HCT116 (cell line): ENCODE measurements at regions not wholly inside any gene's neighbourhood (a gene's known extent, or its start where the extent isn't known, plus 50 kb on each side); places are given as distances from the start of the nearest gene placed in this dataset.

Experiments used
- ATAC-seq: fragments of 200-7000 bp; cut with Tn5 transposase; 2 replicates; pipeline ENCODE4 v1.9.1; 2020; ENCODE audit warnings: mild to moderate bottlenecking, moderate library complexity
- BruUV-seq: library from RNA; stranded (reverse); fragments of 400-500 nt; replicated peaks from 2 replicates; lab custom pipeline; 2021; lab: Mats Ljungman, UMichigan
- CTCF ChIA-PET: fragments of 300-600 bp; sonication (Branson Sonifier 250); formaldehyde crosslinking; loops from one replicate; lab custom pipeline; 2021; ENCODE audit warnings: antibody characterized with exemption; lab: Charles Lee
- POLR2A ChIA-PET: fragments of 300-600, 350-600 bp; sonication (Branson Sonifier 250); formaldehyde crosslinking; loops from one replicate; lab custom pipeline; 2021; ENCODE audit warnings: antibody characterized with exemption; lab: Charles Lee
- RAD21 ChIA-PET, 2 experiments: fragments of 300-600 bp; sonication (Branson Sonifier 250); formaldehyde crosslinking; loops; one replicate each; lab custom pipeline; 2023; ENCODE audit warnings: low total read pairs in 2 of 2; ENCODE audit not compliant: uncharacterized antibody in 2 of 2, unreplicated experiment in 2 of 2, low non-redundant PET in 1 of 2; lab: Charles Lee
- DNase-seq: peaks from one replicate; pipeline ENCODE4 v3.0.0-alpha.2; 2010; ENCODE audit warnings: low read depth, low spot score
- H2AFZ ChIP-seq: fragments of 200-600 bp; shearing (Covaris generic), sonication (generic); 2 replicates; pipeline ENCODE4 v1.6.1; 2017; ENCODE audit warnings: low read depth, mixed run types, mixed read lengths, antibody characterized with exemption, low read length; ENCODE audit not compliant: poor library complexity, severe bottlenecking
- H3K27ac ChIP-seq: 2 replicates; pipeline ENCODE4 v1.5.1; 2012; ENCODE audit warnings: low read depth, low read length
- H3K27me3 ChIP-seq: fragments of 200-600 bp; sonication (generic); 2 replicates; pipeline ENCODE4 v1.6.1; 2016; ENCODE audit warnings: mixed run types, low read length, mixed read lengths; ENCODE audit not compliant: insufficient read depth
- H3K36me3 ChIP-seq, 2 experiments: fragments of 200-500 bp in 1 of 2; fragments of 200-600 bp in 1 of 2; sonication (Bioruptor generic) in 1 of 2; sonication (generic) in 1 of 2; 2 replicates each; pipeline versions ENCODE4 v1.5.1 to v1.6.1; 2014 to 2016; ENCODE audit warnings: low read length in 2 of 2, inconsistent platforms in 1 of 2, mixed read lengths in 1 of 2, mixed run types in 1 of 2; ENCODE audit not compliant: insufficient read depth in 2 of 2, control insufficient read depth in 1 of 2
- H3K4me1 ChIP-seq, 2 experiments: fragments of 200-600 bp in 1 of 2; sonication (generic) in 1 of 2; 2 replicates each; pipeline versions ENCODE4 v1.5.1 to v1.6.1; 2012 to 2017; ENCODE audit warnings: low read length in 2 of 2, inconsistent platforms in 1 of 2, mild to moderate bottlenecking in 1 of 2, mixed read lengths in 1 of 2, mixed run types in 1 of 2, moderate library complexity in 1 of 2; ENCODE audit not compliant: insufficient read depth in 2 of 2, control insufficient read depth in 1 of 2
- H3K4me2 ChIP-seq: fragments of 200-600 bp; sonication (generic); 2 replicates; pipeline ENCODE4 v1.6.1; 2017; ENCODE audit warnings: mixed run types, low read length, mixed read lengths
- H3K4me3 ChIP-seq, 2 experiments: fragments of 200-600 bp in 1 of 2; sonication (generic) in 1 of 2; replicated peaks in 1 of 2; 2 replicates each; pipeline ENCODE4 v1.5.1; 2011 to 2016; ENCODE audit warnings: low read length in 2 of 2, control low read depth in 1 of 2, low read depth in 1 of 2, mild to moderate bottlenecking in 1 of 2, mixed read lengths in 1 of 2, mixed run types in 1 of 2
- H3K79me2 ChIP-seq: fragments of 200-600 bp; sonication (generic); 2 replicates; pipeline ENCODE4 v1.6.1; 2017; ENCODE audit warnings: mild to moderate bottlenecking, mixed run types, low read length, moderate library complexity, mixed read lengths; ENCODE audit not compliant: insufficient read depth
- H3K9ac ChIP-seq: fragments of 200-600 bp; sonication (generic); 2 replicates; pipeline ENCODE4 v1.6.1; 2016; ENCODE audit warnings: low read length, mixed read lengths
- H3K9me2 ChIP-seq: fragments of 200-600 bp; sonication (generic), shearing (Covaris generic); 2 replicates; pipeline ENCODE4 v1.6.1; 2017; ENCODE audit warnings: mixed run types, mild to moderate bottlenecking, moderate library complexity; ENCODE audit not compliant: insufficient read depth
- H3K9me3 ChIP-seq, 2 experiments: fragments of 200-500 bp in 1 of 2; fragments of 200-600 bp in 1 of 2; sonication (Bioruptor generic) in 1 of 2; sonication (generic) in 1 of 2; 2 replicates each; pipeline ENCODE4 v1.6.1; 2014 to 2017; ENCODE audit warnings: low read length in 2 of 2, mixed read lengths in 2 of 2, inconsistent platforms in 1 of 2, low read depth in 1 of 2, mild to moderate bottlenecking in 1 of 2, mixed run types in 1 of 2, moderate library complexity in 1 of 2; ENCODE audit not compliant: control insufficient read depth in 1 of 2, insufficient read depth in 1 of 2
- H4K20me1 ChIP-seq: fragments of 200-600 bp; sonication (generic), shearing (Covaris generic); 2 replicates; pipeline ENCODE4 v1.6.1; 2017; ENCODE audit warnings: mixed run types, mild to moderate bottlenecking, moderate library complexity; ENCODE audit not compliant: insufficient read depth
- CBX3 ChIP-seq: IDR thresholded peaks from 2 replicates; pipeline ENCODE4 v1.6.1; 2012; ENCODE audit warnings: low read depth
- CEBPB ChIP-seq: IDR thresholded peaks from 2 replicates; pipeline ENCODE4 v1.6.1; 2012; ENCODE audit warnings: low read depth
- EZH2 ChIP-seq: fragments of 200-600 bp; sonication (generic); IDR thresholded peaks from 2 replicates; pipeline ENCODE4 v1.6.1; 2017; ENCODE audit warnings: antibody characterized with exemption, mixed run types
- EZH2phosphoT487 ChIP-seq: fragments of 200-600 bp; IDR thresholded peaks from 2 replicates; pipeline ENCODE4 v1.6.1; 2018; ENCODE audit warnings: antibody characterized with exemption, borderline replicate concordance
- FOSL1 ChIP-seq: IDR thresholded peaks from 2 replicates; pipeline ENCODE4 v1.6.1; 2012; ENCODE audit warnings: low read depth
- JUND ChIP-seq: IDR thresholded peaks from 2 replicates; pipeline ENCODE4 v1.6.1; 2012
- POLR2A ChIP-seq: IDR thresholded peaks from 2 replicates; pipeline ENCODE4 v1.7.0; 2011; ENCODE audit warnings: borderline replicate concordance; ENCODE audit not compliant: insufficient read depth, insufficient read length; ENCODE audit errors: extremely low read depth
- POLR2AphosphoS5 ChIP-seq: IDR thresholded peaks from 2 replicates; pipeline ENCODE4 v1.6.1; 2011; ENCODE audit warnings: mild to moderate bottlenecking, low read depth, low read length, moderate library complexity
- RAD21 ChIP-seq: IDR thresholded peaks from 2 replicates; pipeline ENCODE4 v1.6.1; 2012; ENCODE audit warnings: low read depth, mild to moderate bottlenecking
- SIN3A ChIP-seq: IDR thresholded peaks from 2 replicates; pipeline ENCODE4 v1.6.1; 2012; ENCODE audit warnings: low read depth
- SP1 ChIP-seq: IDR thresholded peaks from 2 replicates; pipeline ENCODE4 v1.6.1; 2012; ENCODE audit warnings: low read depth
- TCF7L2 ChIP-seq: IDR thresholded peaks from 2 replicates; pipeline ENCODE4 v1.7.0; 2011; ENCODE audit warnings: borderline replicate concordance, inconsistent platforms; ENCODE audit not compliant: insufficient read depth, insufficient read length; ENCODE audit errors: extremely low read depth
- YY1 ChIP-seq: IDR thresholded peaks from 2 replicates; pipeline ENCODE4 v1.6.1; 2011; ENCODE audit warnings: low read length, low read depth, moderate library complexity, mild to moderate bottlenecking; ENCODE audit not compliant: insufficient replicate concordance; ENCODE audit errors: extremely low read depth
- ZFX ChIP-seq: fragments of 450-650 bp; IDR thresholded peaks from 2 replicates; pipeline ENCODE4 v1.6.1; 2017
- ZNF274 ChIP-seq: fragments of 200-500 bp; sonication (Bioruptor generic); IDR thresholded peaks from 2 replicates; pipeline ENCODE4 v1.6.1; 2014; ENCODE audit warnings: mild to moderate bottlenecking, low read depth, low read length, inconsistent platforms
- intact Hi-C: fragments of 100-400 bp; cut with micrococcal nuclease; formaldehyde crosslinking; loops from 2 replicates; pipeline ENCODE4 v1.10.0; 2022
- TF ChIP-seq, protein P1 (sequence below), 3 experiments: fragments of 200-600 bp in 1 of 3; sonication (generic) in 1 of 3; IDR thresholded peaks in 2 of 3; conservative IDR thresholded peaks in 1 of 3; 2 replicates each; pipeline ENCODE4 v1.5.1; 2012 to 2017; ENCODE audit warnings: low read depth in 2 of 3, low read length in 2 of 3, antibody characterized with exemption in 1 of 3, borderline replicate concordance in 1 of 3, control low read depth in 1 of 3, mild to moderate bottlenecking in 1 of 3, mixed read lengths in 1 of 3, mixed run types in 1 of 3, moderate library complexity in 1 of 3; ENCODE audit not compliant: insufficient read depth in 1 of 3
- TF ChIP-seq, protein P2 (sequence below): IDR thresholded peaks from 2 replicates; pipeline ENCODE4 v1.6.1; 2012
- TF ChIP-seq, protein P3 (sequence below): IDR thresholded peaks from 2 replicates; pipeline ENCODE4 v1.6.1; 2011; ENCODE audit warnings: mild to moderate bottlenecking, low read length, moderate library complexity; ENCODE audit not compliant: insufficient replicate concordance; ENCODE audit errors: extremely low read depth
- TF ChIP-seq, protein P4 (sequence below): IDR thresholded peaks from 2 replicates; pipeline ENCODE4 v1.6.1; 2012
- TF ChIP-seq, protein P5 (sequence below): IDR thresholded peaks from 2 replicates; pipeline ENCODE4 v1.6.1; 2012; ENCODE audit warnings: low read depth

DNA sequence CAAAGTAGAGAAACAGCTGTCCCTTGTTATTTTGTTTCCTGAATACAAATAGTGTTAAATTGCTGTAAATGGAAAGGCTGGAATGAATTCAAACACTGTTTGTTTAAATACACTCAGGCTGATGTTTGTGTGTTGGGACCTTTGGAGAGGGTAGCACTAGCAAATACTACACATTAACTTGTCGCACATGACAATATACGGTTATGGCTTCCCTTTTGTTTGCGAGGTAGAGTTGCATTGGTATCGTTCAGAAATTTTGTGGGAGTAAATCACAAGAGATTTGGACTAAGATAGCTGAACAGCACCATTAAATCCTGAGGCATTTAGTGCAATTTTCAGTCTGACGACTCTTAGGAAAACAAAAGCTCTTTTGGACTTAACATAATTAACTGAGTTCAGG, 213.0 kb upstream of the ROBO2 start:
- no peak for ATAC-seq
- no peak overlapping the region for H3K9ac ChIP-seq
- H3K4me2 ChIP-seq, result no peak overlapping the region
- H3K79me2 ChIP-seq, result no peaks in the 10 kb centered on the region
- no peaks in the 10 kb centered on the region for H3K4me1 ChIP-seq
- ChIA-PET POLR2A (no interaction called here), RAD21 (no interaction called here), CTCF (no interaction called here)
- intact Hi-C loops, result no loop called here
- no peaks in the 10 kb centered on the region for H4K20me1 ChIP-seq
- H2AFZ ChIP-seq, result no peak overlapping the region
- H3K4me3 ChIP-seq, result no peak overlapping the region
- no TSS peak for BruUV-seq
- H3K9me2 ChIP-seq, result no peaks in the 10 kb centered on the region
- no peak for DNase-seq
- TF ChIP-seq CEBPB (no peak), EZH2phosphoT487 (no peak), TCF7L2 (no peak), POLR2AphosphoS5 (no peak), SIN3A (no peak), RAD21 (no peak), POLR2A (no peak), ZNF274 (no peak), YY1 (no peak), SP1 (no peak), ZFX (no peak), CBX3 (no peak), FOSL1 (no peak), EZH2 (no peak), JUND (no peak)
- TF ChIP-seq, protein P1, sequence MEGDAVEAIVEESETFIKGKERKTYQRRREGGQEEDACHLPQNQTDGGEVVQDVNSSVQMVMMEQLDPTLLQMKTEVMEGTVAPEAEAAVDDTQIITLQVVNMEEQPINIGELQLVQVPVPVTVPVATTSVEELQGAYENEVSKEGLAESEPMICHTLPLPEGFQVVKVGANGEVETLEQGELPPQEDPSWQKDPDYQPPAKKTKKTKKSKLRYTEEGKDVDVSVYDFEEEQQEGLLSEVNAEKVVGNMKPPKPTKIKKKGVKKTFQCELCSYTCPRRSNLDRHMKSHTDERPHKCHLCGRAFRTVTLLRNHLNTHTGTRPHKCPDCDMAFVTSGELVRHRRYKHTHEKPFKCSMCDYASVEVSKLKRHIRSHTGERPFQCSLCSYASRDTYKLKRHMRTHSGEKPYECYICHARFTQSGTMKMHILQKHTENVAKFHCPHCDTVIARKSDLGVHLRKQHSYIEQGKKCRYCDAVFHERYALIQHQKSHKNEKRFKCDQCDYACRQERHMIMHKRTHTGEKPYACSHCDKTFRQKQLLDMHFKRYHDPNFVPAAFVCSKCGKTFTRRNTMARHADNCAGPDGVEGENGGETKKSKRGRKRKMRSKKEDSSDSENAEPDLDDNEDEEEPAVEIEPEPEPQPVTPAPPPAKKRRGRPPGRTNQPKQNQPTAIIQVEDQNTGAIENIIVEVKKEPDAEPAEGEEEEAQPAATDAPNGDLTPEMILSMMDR (IDR thresholded peaks at IDR 0.05 in 2 of 3, conservative IDR thresholded peaks at IDR 0.05 in 1 of 3; ENCODE audit: borderline replicate concordance in 1 of 3, insufficient read depth in 1 of 3, low read depth in 2 of 3, low read length in 2 of 3), result no peak
- TF ChIP-seq, protein P2, sequence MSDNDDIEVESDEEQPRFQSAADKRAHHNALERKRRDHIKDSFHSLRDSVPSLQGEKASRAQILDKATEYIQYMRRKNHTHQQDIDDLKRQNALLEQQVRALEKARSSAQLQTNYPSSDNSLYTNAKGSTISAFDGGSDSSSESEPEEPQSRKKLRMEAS, result no peak
- TF ChIP-seq, protein P3, sequence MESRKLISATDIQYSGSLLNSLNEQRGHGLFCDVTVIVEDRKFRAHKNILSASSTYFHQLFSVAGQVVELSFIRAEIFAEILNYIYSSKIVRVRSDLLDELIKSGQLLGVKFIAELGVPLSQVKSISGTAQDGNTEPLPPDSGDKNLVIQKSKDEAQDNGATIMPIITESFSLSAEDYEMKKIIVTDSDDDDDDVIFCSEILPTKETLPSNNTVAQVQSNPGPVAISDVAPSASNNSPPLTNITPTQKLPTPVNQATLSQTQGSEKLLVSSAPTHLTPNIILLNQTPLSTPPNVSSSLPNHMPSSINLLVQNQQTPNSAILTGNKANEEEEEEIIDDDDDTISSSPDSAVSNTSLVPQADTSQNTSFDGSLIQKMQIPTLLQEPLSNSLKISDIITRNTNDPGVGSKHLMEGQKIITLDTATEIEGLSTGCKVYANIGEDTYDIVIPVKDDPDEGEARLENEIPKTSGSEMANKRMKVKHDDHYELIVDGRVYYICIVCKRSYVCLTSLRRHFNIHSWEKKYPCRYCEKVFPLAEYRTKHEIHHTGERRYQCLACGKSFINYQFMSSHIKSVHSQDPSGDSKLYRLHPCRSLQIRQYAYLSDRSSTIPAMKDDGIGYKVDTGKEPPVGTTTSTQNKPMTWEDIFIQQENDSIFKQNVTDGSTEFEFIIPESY, result no peak
- TF ChIP-seq, protein P4, sequence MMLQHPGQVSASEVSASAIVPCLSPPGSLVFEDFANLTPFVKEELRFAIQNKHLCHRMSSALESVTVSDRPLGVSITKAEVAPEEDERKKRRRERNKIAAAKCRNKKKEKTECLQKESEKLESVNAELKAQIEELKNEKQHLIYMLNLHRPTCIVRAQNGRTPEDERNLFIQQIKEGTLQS, result no peak
- TF ChIP-seq, protein P5, sequence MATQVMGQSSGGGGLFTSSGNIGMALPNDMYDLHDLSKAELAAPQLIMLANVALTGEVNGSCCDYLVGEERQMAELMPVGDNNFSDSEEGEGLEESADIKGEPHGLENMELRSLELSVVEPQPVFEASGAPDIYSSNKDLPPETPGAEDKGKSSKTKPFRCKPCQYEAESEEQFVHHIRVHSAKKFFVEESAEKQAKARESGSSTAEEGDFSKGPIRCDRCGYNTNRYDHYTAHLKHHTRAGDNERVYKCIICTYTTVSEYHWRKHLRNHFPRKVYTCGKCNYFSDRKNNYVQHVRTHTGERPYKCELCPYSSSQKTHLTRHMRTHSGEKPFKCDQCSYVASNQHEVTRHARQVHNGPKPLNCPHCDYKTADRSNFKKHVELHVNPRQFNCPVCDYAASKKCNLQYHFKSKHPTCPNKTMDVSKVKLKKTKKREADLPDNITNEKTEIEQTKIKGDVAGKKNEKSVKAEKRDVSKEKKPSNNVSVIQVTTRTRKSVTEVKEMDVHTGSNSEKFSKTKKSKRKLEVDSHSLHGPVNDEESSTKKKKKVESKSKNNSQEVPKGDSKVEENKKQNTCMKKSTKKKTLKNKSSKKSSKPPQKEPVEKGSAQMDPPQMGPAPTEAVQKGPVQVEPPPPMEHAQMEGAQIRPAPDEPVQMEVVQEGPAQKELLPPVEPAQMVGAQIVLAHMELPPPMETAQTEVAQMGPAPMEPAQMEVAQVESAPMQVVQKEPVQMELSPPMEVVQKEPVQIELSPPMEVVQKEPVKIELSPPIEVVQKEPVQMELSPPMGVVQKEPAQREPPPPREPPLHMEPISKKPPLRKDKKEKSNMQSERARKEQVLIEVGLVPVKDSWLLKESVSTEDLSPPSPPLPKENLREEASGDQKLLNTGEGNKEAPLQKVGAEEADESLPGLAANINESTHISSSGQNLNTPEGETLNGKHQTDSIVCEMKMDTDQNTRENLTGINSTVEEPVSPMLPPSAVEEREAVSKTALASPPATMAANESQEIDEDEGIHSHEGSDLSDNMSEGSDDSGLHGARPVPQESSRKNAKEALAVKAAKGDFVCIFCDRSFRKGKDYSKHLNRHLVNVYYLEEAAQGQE, result no peak
- no peaks in the 10 kb centered on the region for H3K36me3 ChIP-seq
- H3K9me3 ChIP-seq, result peaks cover 4 to 10% of the 10 kb centered on the region in 2 experiments; a peak in 2 of 4 replicates
- no peak overlapping the region for H3K27ac ChIP-seq
- no peaks in the 10 kb centered on the region for H3K27me3 ChIP-seq
